GM21423 (cell line): ENCODE measurements at regions not wholly inside any gene's neighbourhood (a gene's known extent, or its start where the extent isn't known, plus 50 kb on each side); places are given as distances from the start of the nearest gene placed in this dataset.

ENCODE experiments used
- ATAC-seq: cut with Tn5 transposase; IDR thresholded peaks from one replicate; pipeline ENCODE4 v1.9.1; 2021; ENCODE audit warnings: mild to moderate bottlenecking, moderate library complexity; ENCODE audit not compliant: unreplicated experiment

- ATAC-seq: no peak
Measured at GRCh38 chr5:29382780-29383179, 1810.7 kb upstream of the CDH6 start.

- no peak for ATAC-seq
Measured at GRCh38 chr5:29380029-29380428, 1813.5 kb upstream of the CDH6 start.

DNA sequence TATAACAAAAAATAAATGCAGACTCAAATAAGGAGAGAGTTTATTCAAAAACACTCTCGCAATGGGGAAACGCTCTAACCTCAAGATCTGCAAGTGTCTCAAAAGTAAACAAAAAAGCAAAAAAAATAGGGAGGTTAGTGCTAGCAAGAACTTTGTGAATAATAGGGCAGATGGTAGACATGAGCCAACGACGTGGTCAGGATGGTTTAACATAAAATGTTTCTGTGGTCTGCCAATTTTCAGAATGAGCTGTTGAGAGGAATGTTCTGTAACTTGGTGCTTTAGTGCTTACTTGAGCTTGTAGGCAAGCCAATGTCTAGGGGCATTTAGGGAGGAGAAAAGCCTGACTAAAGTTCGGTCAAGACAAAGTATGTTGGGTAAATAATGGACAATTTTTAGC, 1813.9 kb upstream of the CDH6 start:
- ATAC-seq: no peak

GRCh38 chr5:29378104-29378503, 1815.4 kb upstream of the CDH6 start:
- no peak for ATAC-seq

DNA sequence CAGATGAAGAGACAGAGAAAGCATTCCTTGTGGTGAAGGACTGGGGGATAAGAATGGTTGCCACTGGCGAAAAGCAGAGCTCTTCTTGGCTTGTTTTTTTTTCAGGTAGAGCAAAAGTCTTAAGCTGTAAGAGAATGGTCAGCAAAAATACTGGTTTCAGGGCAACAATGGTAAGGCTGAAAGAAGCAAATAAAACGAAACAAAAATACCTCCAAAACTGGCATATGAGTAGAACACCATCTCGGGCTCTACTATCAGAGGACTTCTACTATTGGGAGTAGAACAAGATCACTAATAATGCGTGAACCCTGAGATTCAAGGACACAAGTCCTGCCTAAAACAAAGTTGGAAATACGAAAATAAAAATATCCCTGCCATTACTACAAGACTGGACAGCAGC, 1823.2 kb upstream of the CDH6 start:
- ATAC-seq: no peak

GRCh38 chr5:29367176-29367833, 1826.2 kb upstream of the CDH6 start:
- ATAC-seq: no peak

GRCh38 chr5:29351170-29351569, 1842.3 kb upstream of the CDH6 start:
- no peak for ATAC-seq

- ATAC-seq: no peak
Measured at GRCh38 chr5:29337030-29337429, 1856.5 kb upstream of the CDH6 start.

- no peak for ATAC-seq
Measured at GRCh38 chr5:29321591-29321990, 1871.9 kb upstream of the CDH6 start.

- no peak for ATAC-seq
Measured at GRCh38 chr5:29309359-29309758, 1884.1 kb upstream of the CDH6 start.

GRCh38 chr5:29307478-29307877, 1886.0 kb upstream of the CDH6 start:
- no peak for ATAC-seq

DNA sequence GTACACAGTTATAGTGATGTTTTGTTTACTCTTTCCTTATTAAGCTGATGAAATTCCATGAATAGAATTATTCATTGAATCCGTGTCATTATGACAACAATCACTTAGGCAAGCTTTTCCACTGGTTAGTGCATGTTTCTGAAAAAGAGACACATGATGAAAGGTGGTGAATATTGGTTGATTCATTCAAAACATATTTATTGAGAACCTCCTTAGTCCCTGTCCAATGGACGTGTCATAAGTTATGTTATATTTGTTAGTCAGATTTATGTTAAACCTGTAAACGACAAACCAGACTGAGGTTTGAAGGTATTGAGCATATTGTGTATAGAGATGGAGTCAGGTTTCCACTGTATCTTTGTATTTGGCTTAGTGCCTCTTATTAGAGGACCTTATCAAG, 1888.9 kb upstream of the CDH6 start:
- ATAC-seq: no peak

DNA sequence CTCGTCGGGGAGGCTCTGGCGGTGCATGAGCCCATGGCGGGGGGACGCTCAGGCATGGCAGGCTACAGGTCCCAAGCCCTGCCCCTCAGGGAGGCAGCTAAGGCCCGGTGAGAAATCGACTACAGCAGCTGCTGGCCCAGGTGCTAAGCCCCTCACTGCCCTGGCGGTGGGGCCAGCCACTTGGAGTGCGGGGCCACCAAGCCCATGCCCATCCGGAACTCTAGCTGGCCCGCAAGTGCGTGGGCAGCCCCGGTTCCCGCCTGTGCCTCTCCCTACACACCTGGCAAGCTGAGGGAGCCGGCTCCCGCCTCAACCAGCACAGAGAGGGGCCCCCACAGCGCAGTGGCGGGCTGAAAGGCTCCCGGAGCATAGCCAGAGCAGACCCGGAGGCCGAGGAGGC, 1896.9 kb upstream of the CDH6 start:
- no peak for ATAC-seq

GRCh38 chr5:29277642-29278041, 1915.8 kb upstream of the CDH6 start:
- ATAC-seq: no peak

DNA sequence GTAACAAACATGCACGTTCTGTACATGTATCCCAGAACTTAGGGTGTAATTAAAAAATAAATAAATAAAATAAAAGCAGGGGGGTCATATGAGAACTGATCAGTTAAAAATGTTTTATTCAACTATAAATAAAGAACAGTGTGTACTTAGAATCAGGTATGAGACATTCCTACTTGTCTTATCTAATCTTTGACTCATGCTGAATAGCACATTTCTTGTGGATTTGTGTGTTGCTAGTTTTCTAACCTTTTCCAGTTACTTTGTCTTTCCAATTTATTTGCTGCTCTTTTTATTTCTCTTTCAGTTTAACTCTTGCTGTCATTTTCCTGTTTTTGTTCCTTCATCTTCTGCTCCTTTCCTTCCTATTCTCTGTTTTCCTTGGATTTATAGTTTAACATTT, 1917.1 kb upstream of the CDH6 start:
- no peak for ATAC-seq

- no peak for ATAC-seq
Measured at GRCh38 chr5:29263915-29264351, 1929.6 kb upstream of the CDH6 start.

- no peak for ATAC-seq
Measured at GRCh38 chr5:29262339-29263123, 1931.0 kb upstream of the CDH6 start.

GRCh38 chr5:29261213-29261612, 1932.3 kb upstream of the CDH6 start:
- ATAC-seq: no peak

DNA sequence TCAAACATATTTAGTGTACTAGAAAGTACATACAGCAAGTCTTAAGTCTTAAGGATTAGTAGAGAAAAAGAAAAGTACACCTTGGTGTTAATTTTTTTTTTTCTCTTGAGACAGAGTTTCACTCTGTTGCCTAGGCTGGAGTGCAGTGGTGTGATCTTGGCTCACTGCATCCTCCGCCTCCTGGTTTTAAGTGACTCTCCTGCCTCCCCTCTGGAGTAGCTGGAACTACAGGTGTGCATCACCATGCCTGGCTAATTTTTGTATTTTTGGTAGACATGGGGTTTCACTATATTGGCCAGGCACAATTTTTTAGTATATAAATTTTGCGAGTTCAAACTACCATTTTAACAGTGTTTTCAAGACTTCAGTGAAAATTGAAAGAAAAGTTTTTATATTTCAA, 1941.1 kb upstream of the CDH6 start:
- ATAC-seq: no peak

- ATAC-seq: no peak
Measured at GRCh38 chr5:29247346-29248028, 1946.0 kb upstream of the CDH6 start.

GRCh38 chr5:29240379-29240778, 1953.1 kb upstream of the CDH6 start:
- ATAC-seq: no peak

DNA sequence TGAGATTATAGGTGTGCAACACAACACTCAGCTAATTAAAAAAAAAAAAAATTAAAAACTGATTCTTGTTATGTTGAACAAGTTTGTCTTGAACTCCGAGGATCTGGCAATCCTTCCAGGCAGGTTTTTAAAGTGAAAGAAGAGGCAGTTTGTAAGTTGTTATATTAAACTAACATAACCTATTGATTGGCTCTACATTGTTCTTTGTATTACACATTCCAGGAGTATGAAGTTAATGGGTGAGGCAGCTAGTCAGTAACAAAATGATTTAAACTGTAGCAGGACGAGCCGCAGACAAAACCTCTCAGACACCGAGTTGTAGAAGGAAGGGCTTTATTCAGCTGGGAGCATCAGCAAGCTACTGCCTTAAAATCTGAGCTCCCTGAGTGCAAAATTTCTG, 1953.9 kb upstream of the CDH6 start:
- ATAC-seq: no peak
